Gastrocnemius medialis (tissue), 4 donors: ENCODE measurements at regions not wholly inside any gene's neighbourhood (a gene's known extent, or its start where the extent isn't known, plus 50 kb on each side); places are given as distances from the start of the nearest gene placed in this dataset.

Experiments
- POLR2A ChIP-seq, 2 donors: fragments of 450-650 bp; IDR thresholded peaks; one replicate each; pipeline ENCODE4 v1.6.1; 2017; ENCODE audit warnings: antibody characterized with exemption in 2 of 2, mild to moderate bottlenecking in 2 of 2, moderate library complexity in 2 of 2
- TF ChIP-seq, protein P1 (sequence below), 5 experiments: fragments of 450-650 bp in 3 of 5; fragments of 200-600 bp in 2 of 5; sonication (generic) in 2 of 5; IDR thresholded peaks in 4 of 5; conservative IDR thresholded peaks in 1 of 5; 1 replicate in 4 of 5; 2 replicates in 1 of 5; pipeline ENCODE4 v1.5.1; 2016 to 2019; ENCODE audit warnings: antibody characterized with exemption in 5 of 5, mild to moderate bottlenecking in 3 of 5, moderate library complexity in 3 of 5

DNA sequence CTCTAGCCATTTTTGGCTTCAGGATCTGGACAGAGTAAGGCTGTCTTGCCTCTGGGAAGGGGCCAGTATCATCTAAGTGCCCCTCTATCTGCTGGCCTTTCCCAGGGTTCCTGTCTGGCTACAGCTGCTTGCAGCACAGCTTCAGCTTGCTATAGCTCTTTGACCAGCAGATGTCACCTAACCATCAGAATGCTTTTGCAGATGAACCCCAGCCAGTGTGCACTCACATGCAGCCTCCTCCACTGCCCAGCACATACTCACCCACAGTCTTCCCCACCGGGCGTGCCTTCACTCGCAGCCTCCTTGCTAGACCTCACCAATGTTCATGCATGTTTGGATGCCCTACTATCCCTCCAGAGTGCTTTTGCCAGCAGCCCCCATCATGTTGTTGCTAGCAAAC is 769.0 kb downstream of the BRINP3 start:
- TF ChIP-seq, protein P1, sequence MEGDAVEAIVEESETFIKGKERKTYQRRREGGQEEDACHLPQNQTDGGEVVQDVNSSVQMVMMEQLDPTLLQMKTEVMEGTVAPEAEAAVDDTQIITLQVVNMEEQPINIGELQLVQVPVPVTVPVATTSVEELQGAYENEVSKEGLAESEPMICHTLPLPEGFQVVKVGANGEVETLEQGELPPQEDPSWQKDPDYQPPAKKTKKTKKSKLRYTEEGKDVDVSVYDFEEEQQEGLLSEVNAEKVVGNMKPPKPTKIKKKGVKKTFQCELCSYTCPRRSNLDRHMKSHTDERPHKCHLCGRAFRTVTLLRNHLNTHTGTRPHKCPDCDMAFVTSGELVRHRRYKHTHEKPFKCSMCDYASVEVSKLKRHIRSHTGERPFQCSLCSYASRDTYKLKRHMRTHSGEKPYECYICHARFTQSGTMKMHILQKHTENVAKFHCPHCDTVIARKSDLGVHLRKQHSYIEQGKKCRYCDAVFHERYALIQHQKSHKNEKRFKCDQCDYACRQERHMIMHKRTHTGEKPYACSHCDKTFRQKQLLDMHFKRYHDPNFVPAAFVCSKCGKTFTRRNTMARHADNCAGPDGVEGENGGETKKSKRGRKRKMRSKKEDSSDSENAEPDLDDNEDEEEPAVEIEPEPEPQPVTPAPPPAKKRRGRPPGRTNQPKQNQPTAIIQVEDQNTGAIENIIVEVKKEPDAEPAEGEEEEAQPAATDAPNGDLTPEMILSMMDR (IDR thresholded peaks at IDR 0.05 in 4 of 5, conservative IDR thresholded peaks at IDR 0.05 in 1 of 5): no peak
- TF ChIP-seq POLR2A (IDR thresholded peaks at IDR 0.05): no peak
